ENCODE measurements at regions not wholly inside any gene's neighbourhood (a gene's known extent, or its start where the extent isn't known, plus 50 kb on each side); places are given as distances from the start of the nearest gene placed in this dataset.

DNA sequence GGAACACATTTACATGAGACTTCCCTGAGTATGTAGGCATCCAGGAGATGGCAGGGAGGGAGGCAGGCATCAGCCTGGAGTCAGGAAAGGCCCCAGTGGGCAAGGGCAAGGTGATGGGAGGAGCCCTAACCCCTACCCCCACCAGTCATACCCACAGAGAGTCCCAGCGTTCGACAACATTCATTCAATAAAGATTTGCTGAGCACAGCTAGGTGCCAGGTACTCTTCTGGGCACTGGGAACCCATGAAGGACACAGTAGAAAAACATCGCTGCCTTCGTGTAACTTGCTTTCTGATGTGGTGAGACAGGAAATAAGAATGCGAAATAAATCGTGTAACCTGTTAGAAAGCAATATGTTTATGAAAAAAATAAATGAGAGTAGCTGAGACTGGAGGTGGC, 77.3 kb upstream of the GADD45A start:
- no peak overlapping the region for H3K4me3 ChIP-seq
- DNase-seq (ENCODE audit: low spot score in 2 of 2), result no peak
- H3K27ac ChIP-seq, result no peak overlapping the region
- H3K9me3 ChIP-seq, result no peaks in the 10 kb centered on the region
- intact Hi-C loops (cut with DNase I; ENCODE audit: low total_unique reads), result no loop called here
- no peaks in the 10 kb centered on the region for H3K4me1 ChIP-seq
- no peaks in the 10 kb centered on the region for H3K27me3 ChIP-seq
- no peak for TF ChIP-seq POLR2A (IDR thresholded peaks at IDR 0.05)
- no peak for TF ChIP-seq POLR2AphosphoS5 (IDR thresholded peaks at IDR 0.05)
- TF ChIP-seq, protein P1, sequence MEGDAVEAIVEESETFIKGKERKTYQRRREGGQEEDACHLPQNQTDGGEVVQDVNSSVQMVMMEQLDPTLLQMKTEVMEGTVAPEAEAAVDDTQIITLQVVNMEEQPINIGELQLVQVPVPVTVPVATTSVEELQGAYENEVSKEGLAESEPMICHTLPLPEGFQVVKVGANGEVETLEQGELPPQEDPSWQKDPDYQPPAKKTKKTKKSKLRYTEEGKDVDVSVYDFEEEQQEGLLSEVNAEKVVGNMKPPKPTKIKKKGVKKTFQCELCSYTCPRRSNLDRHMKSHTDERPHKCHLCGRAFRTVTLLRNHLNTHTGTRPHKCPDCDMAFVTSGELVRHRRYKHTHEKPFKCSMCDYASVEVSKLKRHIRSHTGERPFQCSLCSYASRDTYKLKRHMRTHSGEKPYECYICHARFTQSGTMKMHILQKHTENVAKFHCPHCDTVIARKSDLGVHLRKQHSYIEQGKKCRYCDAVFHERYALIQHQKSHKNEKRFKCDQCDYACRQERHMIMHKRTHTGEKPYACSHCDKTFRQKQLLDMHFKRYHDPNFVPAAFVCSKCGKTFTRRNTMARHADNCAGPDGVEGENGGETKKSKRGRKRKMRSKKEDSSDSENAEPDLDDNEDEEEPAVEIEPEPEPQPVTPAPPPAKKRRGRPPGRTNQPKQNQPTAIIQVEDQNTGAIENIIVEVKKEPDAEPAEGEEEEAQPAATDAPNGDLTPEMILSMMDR (IDR thresholded peaks at IDR 0.05), result no peak
- H3K36me3 ChIP-seq, result no peaks in the 10 kb centered on the region

DNA sequence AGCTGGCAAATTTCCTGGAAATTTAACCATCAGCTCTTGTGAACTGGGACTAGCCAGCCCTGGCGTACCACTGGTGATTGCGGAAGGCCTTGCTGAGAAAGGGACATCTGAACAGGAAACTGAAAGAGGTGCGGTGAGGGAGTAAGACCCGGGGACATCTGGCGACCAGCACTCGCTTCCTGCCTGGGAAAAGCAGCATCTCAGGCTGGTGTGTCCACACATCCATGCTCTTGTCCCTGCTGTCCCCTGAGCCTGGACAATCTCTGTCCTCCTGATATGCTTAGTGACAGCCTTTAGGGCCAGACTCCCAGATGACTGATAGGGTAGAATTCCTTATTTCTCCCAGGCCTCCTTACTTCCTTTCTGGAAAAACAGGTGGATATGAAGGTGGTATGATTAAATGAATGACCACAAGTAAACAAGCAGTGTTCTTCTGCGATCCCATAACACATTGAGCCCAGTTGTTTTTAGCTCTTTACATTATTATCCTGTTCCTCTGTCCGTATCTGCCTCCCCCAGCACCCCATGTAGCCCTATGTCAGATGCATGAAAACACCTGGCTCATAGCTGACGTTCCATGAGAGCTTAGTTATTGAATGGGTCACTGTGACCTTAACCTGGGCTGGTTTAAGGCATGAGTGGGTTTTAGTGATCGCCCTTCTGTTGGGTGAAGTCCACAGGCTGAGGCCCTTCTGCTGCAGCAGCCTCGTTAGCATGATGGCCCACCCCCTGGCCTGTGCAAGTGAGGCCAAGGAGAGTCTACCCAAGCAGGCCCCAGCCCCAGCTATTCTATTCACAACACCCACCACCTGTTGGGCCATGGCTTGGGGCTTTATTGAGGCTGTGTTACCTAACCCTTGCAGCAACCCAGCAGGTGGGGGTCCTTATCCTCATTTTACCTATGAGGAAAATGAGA, 76.1 kb upstream of the GADD45A start:
- H3K27ac ChIP-seq, result no peak overlapping the region
- no peaks in the 10 kb centered on the region for H3K9me3 ChIP-seq
- H3K36me3 ChIP-seq, result no peaks in the 10 kb centered on the region
- intact Hi-C loops (cut with DNase I; ENCODE audit: low total_unique reads), result no loop called here
- no peak for TF ChIP-seq POLR2AphosphoS5 (IDR thresholded peaks at IDR 0.05)
- no peak for TF ChIP-seq POLR2A (IDR thresholded peaks at IDR 0.05)
- TF ChIP-seq, protein P1 (IDR thresholded peaks at IDR 0.05), result no peak
- no peak for DNase-seq (ENCODE audit: low spot score in 2 of 2)
- H3K27me3 ChIP-seq, result no peaks in the 10 kb centered on the region
- no peak overlapping the region for H3K4me3 ChIP-seq
- H3K4me1 ChIP-seq, result no peaks in the 10 kb centered on the region

DNA sequence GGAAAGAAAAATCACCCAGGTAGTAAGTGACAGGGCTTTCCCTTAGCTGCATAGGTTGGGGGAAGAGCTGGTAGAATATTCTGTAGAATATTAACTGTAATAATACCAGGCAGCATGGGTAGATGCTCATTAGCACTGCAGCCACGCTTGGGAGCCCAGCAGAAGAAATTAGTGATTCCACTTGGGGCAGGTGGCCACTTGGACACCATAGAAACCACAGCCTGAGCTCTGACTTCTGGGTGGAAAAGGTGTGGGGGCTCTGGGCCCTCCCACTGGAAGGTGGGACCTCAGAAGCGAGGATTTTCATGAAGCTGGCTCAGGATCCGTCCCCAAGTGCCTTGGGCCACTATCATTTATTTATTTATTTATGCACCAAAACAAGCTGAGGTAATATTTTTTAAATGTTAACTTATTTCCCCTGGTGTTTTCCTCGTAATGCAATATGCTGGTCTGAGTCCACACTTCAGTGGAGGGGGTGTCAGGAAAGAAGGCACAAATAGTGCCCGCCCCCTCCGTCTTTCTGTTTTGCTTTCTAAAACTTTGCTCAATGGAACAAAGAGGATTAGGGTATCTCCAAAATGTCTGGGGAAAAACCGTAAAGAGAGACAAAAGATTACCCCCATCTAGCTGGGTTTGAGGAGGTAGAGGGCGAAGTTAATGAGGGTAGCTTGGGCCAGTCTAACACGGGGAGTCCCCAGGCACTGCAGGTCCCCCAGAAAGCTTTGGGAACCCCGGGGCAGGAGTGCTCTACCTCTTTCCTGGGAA, 75.2 kb upstream of the GADD45A start:
- intact Hi-C loops (cut with DNase I; ENCODE audit: low total_unique reads), result no loop called here
- H3K27me3 ChIP-seq, result no peaks in the 10 kb centered on the region
- H3K4me1 ChIP-seq, result no peaks in the 10 kb centered on the region
- no peaks in the 10 kb centered on the region for H3K36me3 ChIP-seq
- no peak overlapping the region for H3K27ac ChIP-seq
- no peak overlapping the region for H3K4me3 ChIP-seq
- TF ChIP-seq POLR2A (IDR thresholded peaks at IDR 0.05) (no peak), POLR2AphosphoS5 (IDR thresholded peaks at IDR 0.05) (no peak)
- TF ChIP-seq, protein P1 (IDR thresholded peaks at IDR 0.05), result no peak
- DNase-seq (ENCODE audit: low spot score in 2 of 2), result no peak
- no peaks in the 10 kb centered on the region for H3K9me3 ChIP-seq

DNA sequence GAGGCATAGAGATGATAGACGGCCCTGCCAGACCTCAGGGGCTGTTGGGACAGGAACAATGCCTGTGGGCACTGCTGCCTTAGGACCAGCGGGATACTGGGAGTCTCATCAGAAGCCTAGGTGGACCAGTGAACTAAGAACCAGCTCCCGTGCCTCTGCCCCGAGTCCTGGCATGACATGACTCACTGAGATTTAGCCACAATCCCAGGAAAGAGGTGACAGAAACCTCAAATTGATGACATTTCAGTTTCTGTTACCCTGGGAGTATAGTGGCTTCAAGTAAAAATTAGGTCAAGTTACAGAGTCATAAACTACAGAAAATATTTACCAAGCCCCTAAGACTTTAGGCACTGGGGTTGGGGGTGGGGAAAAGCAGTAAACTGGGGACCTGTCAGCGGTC, 74.6 kb upstream of the GADD45A start:
- no peaks in the 10 kb centered on the region for H3K4me1 ChIP-seq
- no peaks in the 10 kb centered on the region for H3K36me3 ChIP-seq
- no peak for DNase-seq (ENCODE audit: low spot score in 2 of 2)
- no peak overlapping the region for H3K27ac ChIP-seq
- no peaks in the 10 kb centered on the region for H3K9me3 ChIP-seq
- H3K27me3 ChIP-seq, result no peaks in the 10 kb centered on the region
- TF ChIP-seq POLR2AphosphoS5 (IDR thresholded peaks at IDR 0.05) (no peak), POLR2A (IDR thresholded peaks at IDR 0.05) (no peak)
- TF ChIP-seq, protein P1 (IDR thresholded peaks at IDR 0.05), result no peak
- intact Hi-C loops (cut with DNase I; ENCODE audit: low total_unique reads), result no loop called here
- H3K4me3 ChIP-seq, result no peak overlapping the region

DNA sequence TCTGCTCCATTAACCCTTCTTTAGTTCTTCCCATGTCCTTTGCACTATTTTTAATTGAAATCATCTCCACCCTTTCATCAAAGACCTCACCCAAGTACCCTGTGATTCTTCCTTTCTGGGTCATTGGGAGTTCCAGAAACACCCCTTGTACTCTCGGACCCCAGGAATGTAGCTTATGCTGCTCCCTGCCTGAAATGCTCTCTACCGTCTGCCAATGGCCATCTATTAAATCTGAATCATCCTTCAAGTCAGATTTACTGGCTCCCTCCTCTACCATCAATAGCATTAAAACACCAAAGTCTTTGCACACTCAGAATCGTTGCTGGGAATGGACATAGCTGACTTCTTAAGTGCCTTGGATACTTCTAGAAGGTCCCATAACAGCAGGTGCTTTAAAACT, 73.2 kb upstream of the GADD45A start:
- TF ChIP-seq POLR2AphosphoS5 (IDR thresholded peaks at IDR 0.05) (no peak), POLR2A (IDR thresholded peaks at IDR 0.05) (no peak)
- TF ChIP-seq, protein P1 (IDR thresholded peaks at IDR 0.05), result no peak
- Histone ChIP-seq H3K9me3 (no peaks in the 10 kb centered on the region), H3K4me1 (no peaks in the 10 kb centered on the region), H3K4me3 (no peak overlapping the region), H3K36me3 (no peaks in the 10 kb centered on the region), H3K27ac (peak overlapping the region in 1 of 2 donors; percentile 19), H3K27me3 (no peaks in the 10 kb centered on the region)
- intact Hi-C loops (cut with DNase I; ENCODE audit: low total_unique reads), result no loop called here
- no peak for DNase-seq (ENCODE audit: low spot score in 2 of 2)

All from breast epithelium (tissue), 4 donors.